ENCODE measurements at regions not wholly inside any gene's neighbourhood (a gene's known extent, or its start where the extent isn't known, plus 50 kb on each side); places are given as distances from the start of the nearest gene placed in this dataset.

GRCh38 chr10:10515479-10516204, 502.0 kb upstream of the CELF2 start:
- TF ChIP-seq ARNTL (CRISPR knock-in tag; IDR thresholded peaks at IDR 0.05; ENCODE audit: borderline replicate concordance, low read depth) (no peak), ISL1 (CRISPR knock-in tag; IDR thresholded peaks at IDR 0.05) (no peak), POU6F1 (CRISPR knock-in tag; IDR thresholded peaks at IDR 0.05; ENCODE audit: borderline replicate concordance, low read depth) (no peak), RARB (CRISPR knock-in tag; IDR thresholded peaks at IDR 0.05) (no peak), ESRRG (CRISPR knock-in tag; IDR thresholded peaks at IDR 0.05) (no peak)
